Activated CD8-positive, alpha-beta memory T cell treated with anti-CD3 and anti-CD28 coated beads, Interleukin-2, amount 10 ng/mL, durations not matched to agents 7 days and 5 days (primary cell): ENCODE measurements at regions not wholly inside any gene's neighbourhood (a gene's known extent, or its start where the extent isn't known, plus 50 kb on each side); places are given as distances from the start of the nearest gene placed in this dataset.

Experiments
- ATAC-seq: fragments of 150-1000 bp; cut with Tn5 transposase; one replicate; pipeline ENCODE4 v1.10.0; 2021; ENCODE audit warnings: moderate library complexity
- CTCF ChIA-PET: fragments of 350-600 bp; sonication (Branson Sonifier 250); formaldehyde crosslinking; loops from one replicate; lab custom pipeline; 2021; ENCODE audit warnings: antibody characterized with exemption; lab: Charles Lee
- DNase-seq: peaks from one replicate; pipeline ENCODE4 v3.0.0-alpha.2; 2020
- H3K27ac Mint-ChIP-seq: one replicate; pipeline ENCODE4 v1.8.0; 2021; ENCODE audit warnings: mild to moderate bottlenecking, mixed read lengths
- H3K27me3 Mint-ChIP-seq: one replicate; pipeline ENCODE4 v1.8.0; 2021; ENCODE audit warnings: mixed read lengths
- H3K36me3 Mint-ChIP-seq: one replicate; pipeline ENCODE4 v1.8.0; 2021; ENCODE audit warnings: mild to moderate bottlenecking, mixed read lengths
- H3K4me1 Mint-ChIP-seq: one replicate; pipeline ENCODE4 v1.8.0; 2021; ENCODE audit warnings: mixed read lengths
- H3K4me3 Mint-ChIP-seq: one replicate; pipeline ENCODE4 v1.8.0; 2021; ENCODE audit warnings: mild to moderate bottlenecking, moderate library complexity, mixed read lengths
- H3K9me3 Mint-ChIP-seq: one replicate; pipeline ENCODE4 v1.8.0; 2022; ENCODE audit warnings: low read depth, mixed read lengths

- no peaks in the 10 kb centered on the region for H3K36me3 Mint-ChIP-seq
- H3K27ac Mint-ChIP-seq, result no peak overlapping the region
- no peak overlapping the region for H3K4me3 Mint-ChIP-seq
- DNase-seq, result no peak
- CTCF ChIA-PET, result no interaction called here
- no peaks in the 10 kb centered on the region for H3K9me3 Mint-ChIP-seq
- peaks cover 2% of the 10 kb centered on the region for H3K4me1 Mint-ChIP-seq
- peaks cover 8% of the 10 kb centered on the region for H3K27me3 Mint-ChIP-seq
- ATAC-seq, result no peak
Observed at GRCh38 chr13:74487091-74487722, 353.0 kb upstream of the KLF12 start.

- H3K4me1 Mint-ChIP-seq, result peaks cover 2% of the 10 kb centered on the region
- ATAC-seq (no peak), DNase-seq (no peak)
- peaks cover 8% of the 10 kb centered on the region for H3K27me3 Mint-ChIP-seq
- H3K36me3 Mint-ChIP-seq, result no peaks in the 10 kb centered on the region
- CTCF ChIA-PET, result no interaction called here
- no peaks in the 10 kb centered on the region for H3K9me3 Mint-ChIP-seq
- no peak overlapping the region for H3K27ac Mint-ChIP-seq
- no peak overlapping the region for H3K4me3 Mint-ChIP-seq
Observed at GRCh38 chr13:74485757-74486156, 351.6 kb upstream of the KLF12 start.

GRCh38 chr13:74479124-74479523, 344.9 kb upstream of the KLF12 start:
- ATAC-seq (no peak), DNase-seq (no peak)
- H3K36me3 Mint-ChIP-seq, result no peaks in the 10 kb centered on the region
- H3K27me3 Mint-ChIP-seq, result peaks cover 4% of the 10 kb centered on the region
- H3K27ac Mint-ChIP-seq, result no peak overlapping the region
- CTCF ChIA-PET, result no interaction called here
- no peaks in the 10 kb centered on the region for H3K9me3 Mint-ChIP-seq
- no peaks in the 10 kb centered on the region for H3K4me1 Mint-ChIP-seq
- no peak overlapping the region for H3K4me3 Mint-ChIP-seq

GRCh38 chr13:74476788-74477187, 342.6 kb upstream of the KLF12 start:
- CTCF ChIA-PET, result interaction anchor here (0.5 kb wide), 1 partner anchor 523 kb away, joined by 4 read pairs; no protein-coding TSS in a partner anchor
- H3K36me3 Mint-ChIP-seq, result no peaks in the 10 kb centered on the region
- H3K4me1 Mint-ChIP-seq, result no peaks in the 10 kb centered on the region
- no peak overlapping the region for H3K4me3 Mint-ChIP-seq
- ATAC-seq (no peak), DNase-seq (no peak)
- H3K27me3 Mint-ChIP-seq, result peaks cover 4% of the 10 kb centered on the region
- no peaks in the 10 kb centered on the region for H3K9me3 Mint-ChIP-seq
- H3K27ac Mint-ChIP-seq, result no peak overlapping the region

GRCh38 chr13:74476365-74476764, 342.2 kb upstream of the KLF12 start:
- H3K4me1 Mint-ChIP-seq, result no peaks in the 10 kb centered on the region

GRCh38 chr13:74466864-74467263, 332.7 kb upstream of the KLF12 start:
- H3K27me3 Mint-ChIP-seq, result peaks cover 2% of the 10 kb centered on the region

More at GRCh38 chr13:74476365-74476764, 342.2 kb upstream of the KLF12 start:
- no peak for DNase-seq
- Mint-ChIP-seq H3K9me3 (no peaks in the 10 kb centered on the region), H3K27me3 (peaks cover 4% of the 10 kb centered on the region), H3K4me3 (no peak overlapping the region), H3K36me3 (no peaks in the 10 kb centered on the region), H3K27ac (no peak overlapping the region)
- no peak for ATAC-seq
- CTCF ChIA-PET, result interaction anchor here (0.5 kb wide), 1 partner anchor 523 kb away, joined by 4 read pairs; no protein-coding TSS in a partner anchor

GRCh38 chr13:74466020-74466419, 331.8 kb upstream of the KLF12 start:
- H3K27me3 Mint-ChIP-seq, result peaks cover 2% of the 10 kb centered on the region
- DNase-seq (no peak), ATAC-seq (no peak)
- no peak overlapping the region for H3K27ac Mint-ChIP-seq
- no peak overlapping the region for H3K4me3 Mint-ChIP-seq
- H3K4me1 Mint-ChIP-seq, result no peaks in the 10 kb centered on the region
- H3K36me3 Mint-ChIP-seq, result no peaks in the 10 kb centered on the region
- CTCF ChIA-PET, result no interaction called here
- no peaks in the 10 kb centered on the region for H3K9me3 Mint-ChIP-seq

More at GRCh38 chr13:74466864-74467263, 332.7 kb upstream of the KLF12 start:
- CTCF ChIA-PET, result no interaction called here
- H3K27ac Mint-ChIP-seq, result no peak overlapping the region
- no peaks in the 10 kb centered on the region for H3K36me3 Mint-ChIP-seq
- ATAC-seq (no peak), DNase-seq (no peak)
- no peaks in the 10 kb centered on the region for H3K9me3 Mint-ChIP-seq
- H3K4me1 Mint-ChIP-seq, result no peaks in the 10 kb centered on the region
- no peak overlapping the region for H3K4me3 Mint-ChIP-seq

- no peak for DNase-seq
- no peak for ATAC-seq
- CTCF ChIA-PET, result interaction anchor here (0.8 kb wide), 1 partner anchor 9 kb away, joined by 3 read pairs; no protein-coding TSS in a partner anchor
- no peaks in the 10 kb centered on the region for H3K36me3 Mint-ChIP-seq
- peaks cover under 1% of the 10 kb centered on the region for H3K27me3 Mint-ChIP-seq
- no peaks in the 10 kb centered on the region for H3K9me3 Mint-ChIP-seq
- no peak overlapping the region for H3K27ac Mint-ChIP-seq
- no peak overlapping the region for H3K4me3 Mint-ChIP-seq
- no peaks in the 10 kb centered on the region for H3K4me1 Mint-ChIP-seq
Observed at GRCh38 chr13:74465271-74465670, 331.1 kb upstream of the KLF12 start.

- CTCF ChIA-PET, result no interaction called here
- no peak overlapping the region for H3K27ac Mint-ChIP-seq
- H3K9me3 Mint-ChIP-seq, result no peaks in the 10 kb centered on the region
- no peak overlapping the region for H3K4me3 Mint-ChIP-seq
- no peaks in the 10 kb centered on the region for H3K36me3 Mint-ChIP-seq
- no peaks in the 10 kb centered on the region for H3K4me1 Mint-ChIP-seq
- ATAC-seq (no peak), DNase-seq (no peak)
- no peaks in the 10 kb centered on the region for H3K27me3 Mint-ChIP-seq
Observed at GRCh38 chr13:74464670-74465069, 330.5 kb upstream of the KLF12 start.

GRCh38 chr13:74461011-74461410, 326.8 kb upstream of the KLF12 start:
- Mint-ChIP-seq H3K9me3 (no peaks in the 10 kb centered on the region), H3K4me1 (no peaks in the 10 kb centered on the region), H3K27me3 (peaks cover 2% of the 10 kb centered on the region), H3K27ac (no peak overlapping the region), H3K36me3 (no peaks in the 10 kb centered on the region), H3K4me3 (no peak overlapping the region)
- no peak for ATAC-seq
- DNase-seq, result no peak
- CTCF ChIA-PET, result no interaction called here

GRCh38 chr13:74452881-74453280, 318.7 kb upstream of the KLF12 start:
- Mint-ChIP-seq H3K9me3 (no peaks in the 10 kb centered on the region), H3K27ac (no peak overlapping the region), H3K4me3 (no peak overlapping the region), H3K4me1 (no peaks in the 10 kb centered on the region), H3K27me3 (peaks cover 16% of the 10 kb centered on the region), H3K36me3 (no peaks in the 10 kb centered on the region)
- no peak for ATAC-seq
- no peak for DNase-seq
- CTCF ChIA-PET, result no interaction called here

- H3K4me3 Mint-ChIP-seq, result no peak overlapping the region
- H3K9me3 Mint-ChIP-seq, result no peaks in the 10 kb centered on the region
- ATAC-seq, result no peak
- H3K4me1 Mint-ChIP-seq, result no peaks in the 10 kb centered on the region
- no peak for DNase-seq
- CTCF ChIA-PET, result no interaction called here
- no peak overlapping the region for H3K27ac Mint-ChIP-seq
- H3K36me3 Mint-ChIP-seq, result no peaks in the 10 kb centered on the region
- peaks cover 16% of the 10 kb centered on the region for H3K27me3 Mint-ChIP-seq
Observed at GRCh38 chr13:74452176-74452575, 318.0 kb upstream of the KLF12 start.

- Mint-ChIP-seq H3K4me1 (no peaks in the 10 kb centered on the region), H3K27ac (no peak overlapping the region), H3K27me3 (peaks cover 15% of the 10 kb centered on the region), H3K4me3 (no peak overlapping the region), H3K36me3 (no peaks in the 10 kb centered on the region), H3K9me3 (no peaks in the 10 kb centered on the region)
- ATAC-seq, result no peak
- CTCF ChIA-PET, result no interaction called here
- DNase-seq, result no peak
Observed at GRCh38 chr13:74450964-74451363, 316.8 kb upstream of the KLF12 start.

GRCh38 chr13:74450525-74450845, 316.3 kb upstream of the KLF12 start:
- no peak overlapping the region for H3K27ac Mint-ChIP-seq

More at GRCh38 chr13:74450525-74450845, 316.3 kb upstream of the KLF12 start:
- no peak for ATAC-seq
- Mint-ChIP-seq H3K36me3 (no peaks in the 10 kb centered on the region), H3K27me3 (peaks cover 12% of the 10 kb centered on the region), H3K4me1 (no peaks in the 10 kb centered on the region), H3K4me3 (no peak overlapping the region), H3K9me3 (no peaks in the 10 kb centered on the region)
- CTCF ChIA-PET, result no interaction called here
- DNase-seq, result no peak
